ENCODE measurements at regions not wholly inside any gene's neighbourhood (a gene's known extent, or its start where the extent isn't known, plus 50 kb on each side); places are given as distances from the start of the nearest gene placed in this dataset.
A peak's percentile ranks its signal among the peaks of the same experiment; 100 is the strongest.

DNA sequence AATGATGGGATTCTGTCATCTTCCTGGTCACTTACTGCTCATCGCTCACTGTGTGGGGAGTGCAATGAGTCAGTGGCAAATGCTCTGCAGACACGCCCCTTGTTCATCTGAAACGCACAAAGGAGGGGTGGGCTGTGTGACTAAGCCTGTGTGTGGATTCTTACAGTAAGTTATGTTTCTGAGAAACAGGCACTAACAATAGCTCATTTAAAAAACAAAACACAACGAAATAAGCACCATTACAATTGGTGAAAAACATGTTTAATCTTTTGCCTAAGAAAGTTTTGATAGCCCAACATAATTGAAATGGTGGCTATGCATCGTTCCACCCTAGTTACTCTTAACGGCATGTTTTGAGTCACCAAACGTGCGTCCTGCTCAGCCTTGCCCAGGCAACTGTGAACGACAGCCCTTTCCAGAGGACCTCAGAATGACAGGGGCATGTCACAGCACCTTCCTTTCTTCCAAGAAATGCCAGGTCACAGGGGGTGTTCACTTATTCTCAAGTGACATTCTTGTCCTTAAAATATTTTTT, 118.4 kb upstream of the SGK1 start (continued):
- TF ChIP-seq, protein P1, sequence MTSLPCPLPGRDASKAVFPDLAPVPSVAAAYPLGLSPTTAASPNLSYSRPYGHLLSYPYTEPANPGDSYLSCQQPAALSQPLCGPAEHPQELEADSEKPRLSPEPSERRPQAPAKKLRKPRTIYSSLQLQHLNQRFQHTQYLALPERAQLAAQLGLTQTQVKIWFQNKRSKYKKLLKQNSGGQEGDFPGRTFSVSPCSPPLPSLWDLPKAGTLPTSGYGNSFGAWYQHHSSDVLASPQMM (CRISPR knock-in tag; IDR thresholded peaks at IDR 0.05), result no peak
- peak; percentile 42 for TF ChIP-seq TAF9B (IDR thresholded peaks at IDR 0.05; ENCODE audit: partially characterized antibody)
- no peak for TF ChIP-seq ZFP36 (IDR thresholded peaks at IDR 0.05; ENCODE audit: low read depth, low read length, partially characterized antibody)
- no peak for TF ChIP-seq TCFL5 (CRISPR knock-in tag; conservative IDR thresholded peaks at IDR 0.05)
- TF ChIP-seq, protein P2, sequence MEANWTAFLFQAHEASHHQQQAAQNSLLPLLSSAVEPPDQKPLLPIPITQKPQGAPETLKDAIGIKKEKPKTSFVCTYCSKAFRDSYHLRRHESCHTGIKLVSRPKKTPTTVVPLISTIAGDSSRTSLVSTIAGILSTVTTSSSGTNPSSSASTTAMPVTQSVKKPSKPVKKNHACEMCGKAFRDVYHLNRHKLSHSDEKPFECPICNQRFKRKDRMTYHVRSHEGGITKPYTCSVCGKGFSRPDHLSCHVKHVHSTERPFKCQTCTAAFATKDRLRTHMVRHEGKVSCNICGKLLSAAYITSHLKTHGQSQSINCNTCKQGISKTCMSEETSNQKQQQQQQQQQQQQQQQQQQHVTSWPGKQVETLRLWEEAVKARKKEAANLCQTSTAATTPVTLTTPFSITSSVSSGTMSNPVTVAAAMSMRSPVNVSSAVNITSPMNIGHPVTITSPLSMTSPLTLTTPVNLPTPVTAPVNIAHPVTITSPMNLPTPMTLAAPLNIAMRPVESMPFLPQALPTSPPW (CRISPR knock-in tag; IDR thresholded peaks at IDR 0.05), result peak; percentile 81
- TF ChIP-seq, protein P3, sequence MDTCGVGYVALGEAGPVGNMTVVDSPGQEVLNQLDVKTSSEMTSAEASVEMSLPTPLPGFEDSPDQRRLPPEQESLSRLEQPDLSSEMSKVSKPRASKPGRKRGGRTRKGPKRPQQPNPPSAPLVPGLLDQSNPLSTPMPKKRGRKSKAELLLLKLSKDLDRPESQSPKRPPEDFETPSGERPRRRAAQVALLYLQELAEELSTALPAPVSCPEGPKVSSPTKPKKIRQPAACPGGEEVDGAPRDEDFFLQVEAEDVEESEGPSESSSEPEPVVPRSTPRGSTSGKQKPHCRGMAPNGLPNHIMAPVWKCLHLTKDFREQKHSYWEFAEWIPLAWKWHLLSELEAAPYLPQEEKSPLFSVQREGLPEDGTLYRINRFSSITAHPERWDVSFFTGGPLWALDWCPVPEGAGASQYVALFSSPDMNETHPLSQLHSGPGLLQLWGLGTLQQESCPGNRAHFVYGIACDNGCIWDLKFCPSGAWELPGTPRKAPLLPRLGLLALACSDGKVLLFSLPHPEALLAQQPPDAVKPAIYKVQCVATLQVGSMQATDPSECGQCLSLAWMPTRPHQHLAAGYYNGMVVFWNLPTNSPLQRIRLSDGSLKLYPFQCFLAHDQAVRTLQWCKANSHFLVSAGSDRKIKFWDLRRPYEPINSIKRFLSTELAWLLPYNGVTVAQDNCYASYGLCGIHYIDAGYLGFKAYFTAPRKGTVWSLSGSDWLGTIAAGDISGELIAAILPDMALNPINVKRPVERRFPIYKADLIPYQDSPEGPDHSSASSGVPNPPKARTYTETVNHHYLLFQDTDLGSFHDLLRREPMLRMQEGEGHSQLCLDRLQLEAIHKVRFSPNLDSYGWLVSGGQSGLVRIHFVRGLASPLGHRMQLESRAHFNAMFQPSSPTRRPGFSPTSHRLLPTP (IDR thresholded peaks at IDR 0.05; ENCODE audit: borderline replicate concordance, extremely low read depth, insufficient read length), result no peak
- no peak for TF ChIP-seq DDX20 (tag; IDR thresholded peaks at IDR 0.05; ENCODE audit: low read depth)
- TF ChIP-seq ZNF197 (CRISPR knock-in tag; IDR thresholded peaks at IDR 0.05; ENCODE audit: low read depth), result no peak
- no peak for TF ChIP-seq TRIM28 (IDR thresholded peaks at IDR 0.05)
- no peak for TF ChIP-seq SAP30 (IDR thresholded peaks at IDR 0.05; ENCODE audit: borderline replicate concordance, insufficient read depth, low read depth, low read length, poor library complexity, severe bottlenecking)
- peak; percentile 81 for TF ChIP-seq NBN (IDR thresholded peaks at IDR 0.05; ENCODE audit: low read depth)
- no peak for TF ChIP-seq RUNX1 (IDR thresholded peaks at IDR 0.05; ENCODE audit: low read depth)
- TF ChIP-seq, protein P4, sequence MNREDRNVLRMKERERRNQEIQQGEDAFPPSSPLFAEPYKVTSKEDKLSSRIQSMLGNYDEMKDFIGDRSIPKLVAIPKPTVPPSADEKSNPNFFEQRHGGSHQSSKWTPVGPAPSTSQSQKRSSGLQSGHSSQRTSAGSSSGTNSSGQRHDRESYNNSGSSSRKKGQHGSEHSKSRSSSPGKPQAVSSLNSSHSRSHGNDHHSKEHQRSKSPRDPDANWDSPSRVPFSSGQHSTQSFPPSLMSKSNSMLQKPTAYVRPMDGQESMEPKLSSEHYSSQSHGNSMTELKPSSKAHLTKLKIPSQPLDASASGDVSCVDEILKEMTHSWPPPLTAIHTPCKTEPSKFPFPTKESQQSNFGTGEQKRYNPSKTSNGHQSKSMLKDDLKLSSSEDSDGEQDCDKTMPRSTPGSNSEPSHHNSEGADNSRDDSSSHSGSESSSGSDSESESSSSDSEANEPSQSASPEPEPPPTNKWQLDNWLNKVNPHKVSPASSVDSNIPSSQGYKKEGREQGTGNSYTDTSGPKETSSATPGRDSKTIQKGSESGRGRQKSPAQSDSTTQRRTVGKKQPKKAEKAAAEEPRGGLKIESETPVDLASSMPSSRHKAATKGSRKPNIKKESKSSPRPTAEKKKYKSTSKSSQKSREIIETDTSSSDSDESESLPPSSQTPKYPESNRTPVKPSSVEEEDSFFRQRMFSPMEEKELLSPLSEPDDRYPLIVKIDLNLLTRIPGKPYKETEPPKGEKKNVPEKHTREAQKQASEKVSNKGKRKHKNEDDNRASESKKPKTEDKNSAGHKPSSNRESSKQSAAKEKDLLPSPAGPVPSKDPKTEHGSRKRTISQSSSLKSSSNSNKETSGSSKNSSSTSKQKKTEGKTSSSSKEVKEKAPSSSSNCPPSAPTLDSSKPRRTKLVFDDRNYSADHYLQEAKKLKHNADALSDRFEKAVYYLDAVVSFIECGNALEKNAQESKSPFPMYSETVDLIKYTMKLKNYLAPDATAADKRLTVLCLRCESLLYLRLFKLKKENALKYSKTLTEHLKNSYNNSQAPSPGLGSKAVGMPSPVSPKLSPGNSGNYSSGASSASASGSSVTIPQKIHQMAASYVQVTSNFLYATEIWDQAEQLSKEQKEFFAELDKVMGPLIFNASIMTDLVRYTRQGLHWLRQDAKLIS (CRISPR knock-in tag; IDR thresholded peaks at IDR 0.05), result no peak
- TF ChIP-seq ZNF436 (CRISPR knock-in tag; IDR thresholded peaks at IDR 0.05), result no peak
- TF ChIP-seq, protein P5, sequence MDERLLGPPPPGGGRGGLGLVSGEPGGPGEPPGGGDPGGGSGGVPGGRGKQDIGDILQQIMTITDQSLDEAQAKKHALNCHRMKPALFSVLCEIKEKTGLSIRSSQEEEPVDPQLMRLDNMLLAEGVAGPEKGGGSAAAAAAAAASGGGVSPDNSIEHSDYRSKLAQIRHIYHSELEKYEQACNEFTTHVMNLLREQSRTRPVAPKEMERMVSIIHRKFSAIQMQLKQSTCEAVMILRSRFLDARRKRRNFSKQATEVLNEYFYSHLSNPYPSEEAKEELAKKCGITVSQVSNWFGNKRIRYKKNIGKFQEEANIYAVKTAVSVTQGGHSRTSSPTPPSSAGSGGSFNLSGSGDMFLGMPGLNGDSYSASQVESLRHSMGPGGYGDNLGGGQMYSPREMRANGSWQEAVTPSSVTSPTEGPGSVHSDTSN (CRISPR knock-in tag; IDR thresholded peaks at IDR 0.05; ENCODE audit: low read depth), result no peak
- TF ChIP-seq, protein P5 (tag; conservative IDR thresholded peaks at IDR 0.05; ENCODE audit: low read depth), result peak; percentile 53
